ENCODE measurements at regions not wholly inside any gene's neighbourhood (a gene's known extent, or its start where the extent isn't known, plus 50 kb on each side); places are given as distances from the start of the nearest gene placed in this dataset.

DNA sequence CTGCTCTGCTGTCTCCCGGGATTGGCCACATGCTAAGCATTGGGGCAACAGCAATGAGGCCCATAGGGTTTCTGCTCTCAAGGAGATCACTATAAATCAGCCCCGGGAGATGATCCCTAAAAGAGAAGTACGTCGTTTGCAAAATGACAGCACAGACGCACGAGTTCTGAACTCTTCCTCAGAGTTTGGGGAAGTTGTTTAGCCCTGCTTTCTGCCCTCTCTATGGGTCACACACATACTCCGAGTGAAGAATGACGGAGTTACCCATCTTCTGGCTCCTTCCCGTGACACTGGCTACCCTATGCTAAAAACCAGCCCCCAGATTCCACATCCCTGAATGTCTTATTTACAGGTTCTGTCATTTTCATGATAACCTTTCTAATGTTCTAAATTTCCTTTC, 258.0 kb upstream of the PLEKHG7 start:
- Histone ChIP-seq H3K36me3 (no peaks in the 10 kb centered on the region), H3K4me1 (no peaks in the 10 kb centered on the region), H3K27ac (no peak overlapping the region), H3K4me3 (replicated peaks in 1 of 3) (no peak overlapping the region), H3K9me3 (no peaks in the 10 kb centered on the region), H3K27me3 (no peaks in the 10 kb centered on the region)
- DNase-seq: no peak
- no peak for TF ChIP-seq POLR2A (IDR thresholded peaks at IDR 0.05)
- TF ChIP-seq, protein P1, sequence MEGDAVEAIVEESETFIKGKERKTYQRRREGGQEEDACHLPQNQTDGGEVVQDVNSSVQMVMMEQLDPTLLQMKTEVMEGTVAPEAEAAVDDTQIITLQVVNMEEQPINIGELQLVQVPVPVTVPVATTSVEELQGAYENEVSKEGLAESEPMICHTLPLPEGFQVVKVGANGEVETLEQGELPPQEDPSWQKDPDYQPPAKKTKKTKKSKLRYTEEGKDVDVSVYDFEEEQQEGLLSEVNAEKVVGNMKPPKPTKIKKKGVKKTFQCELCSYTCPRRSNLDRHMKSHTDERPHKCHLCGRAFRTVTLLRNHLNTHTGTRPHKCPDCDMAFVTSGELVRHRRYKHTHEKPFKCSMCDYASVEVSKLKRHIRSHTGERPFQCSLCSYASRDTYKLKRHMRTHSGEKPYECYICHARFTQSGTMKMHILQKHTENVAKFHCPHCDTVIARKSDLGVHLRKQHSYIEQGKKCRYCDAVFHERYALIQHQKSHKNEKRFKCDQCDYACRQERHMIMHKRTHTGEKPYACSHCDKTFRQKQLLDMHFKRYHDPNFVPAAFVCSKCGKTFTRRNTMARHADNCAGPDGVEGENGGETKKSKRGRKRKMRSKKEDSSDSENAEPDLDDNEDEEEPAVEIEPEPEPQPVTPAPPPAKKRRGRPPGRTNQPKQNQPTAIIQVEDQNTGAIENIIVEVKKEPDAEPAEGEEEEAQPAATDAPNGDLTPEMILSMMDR (IDR thresholded peaks at IDR 0.05): no peak
- intact Hi-C loops (cut with DNase I): no loop called here
- 94 to 96% methylated on average over 9 of the region's 9 CpGs for WGBS, 2 donors

DNA sequence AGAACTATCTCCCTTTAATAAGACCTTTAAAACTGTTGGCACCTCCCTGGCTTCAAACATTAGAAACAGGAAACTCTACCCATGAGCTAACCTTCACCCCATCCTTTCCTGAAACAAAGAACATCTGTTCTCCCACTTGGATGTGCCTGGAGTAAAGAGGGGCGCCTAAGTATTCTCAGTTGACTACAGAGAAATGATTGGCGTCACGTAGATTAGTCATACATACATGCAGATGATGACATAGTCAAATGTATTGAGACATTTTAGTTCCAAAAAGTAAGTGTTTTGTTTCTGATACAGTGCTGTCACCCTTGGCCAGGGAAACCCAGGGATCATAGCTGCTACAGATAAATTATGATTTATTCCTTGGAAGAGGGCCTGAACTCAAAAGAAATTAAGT, 260.0 kb upstream of the PLEKHG7 start:
- no peak for DNase-seq
- 93% methylated on average over 3 of the region's 3 CpGs for WGBS, 2 donors
- H3K27me3 ChIP-seq: no peaks in the 10 kb centered on the region
- H3K4me1 ChIP-seq: no peaks in the 10 kb centered on the region
- no peak overlapping the region for H3K4me3 ChIP-seq (replicated peaks in 1 of 3)
- H3K9me3 ChIP-seq: no peaks in the 10 kb centered on the region
- intact Hi-C loops (cut with DNase I): no loop called here
- no peaks in the 10 kb centered on the region for H3K36me3 ChIP-seq
- no peak for TF ChIP-seq POLR2A (IDR thresholded peaks at IDR 0.05)
- TF ChIP-seq, protein P1 (IDR thresholded peaks at IDR 0.05): no peak
- H3K27ac ChIP-seq: no peak overlapping the region

DNA sequence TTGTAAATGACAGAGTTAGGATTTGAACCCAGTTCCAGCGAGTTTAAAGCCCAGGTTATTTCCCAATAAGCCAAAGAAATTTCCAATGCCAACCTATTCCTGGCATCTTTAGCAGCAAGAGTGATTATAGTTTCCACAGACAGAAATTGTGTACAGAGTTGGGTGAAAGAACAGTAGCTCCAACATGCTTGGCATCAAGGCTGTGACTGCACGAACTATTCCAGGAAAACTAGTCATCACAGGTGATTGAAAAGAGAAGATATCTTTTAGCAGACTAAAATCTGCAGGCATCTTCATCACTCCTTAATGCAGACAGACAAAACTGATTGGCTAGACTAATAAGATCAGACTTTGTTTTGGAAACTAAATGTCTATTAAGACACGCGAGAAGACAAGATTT, 262.7 kb upstream of the PLEKHG7 start:
- H3K4me3 ChIP-seq (replicated peaks in 1 of 3): no peak overlapping the region
- TF ChIP-seq, protein P1 (IDR thresholded peaks at IDR 0.05): no peak
- H3K27me3 ChIP-seq: no peaks in the 10 kb centered on the region
- DNase-seq: no peak
- no peaks in the 10 kb centered on the region for H3K9me3 ChIP-seq
- H3K36me3 ChIP-seq: no peaks in the 10 kb centered on the region
- intact Hi-C loops (cut with DNase I): no loop called here
- H3K27ac ChIP-seq: no peak overlapping the region
- H3K4me1 ChIP-seq: no peaks in the 10 kb centered on the region
- WGBS, 2 donors: 89 to 93% methylated on average over 4 of the region's 4 CpGs

DNA sequence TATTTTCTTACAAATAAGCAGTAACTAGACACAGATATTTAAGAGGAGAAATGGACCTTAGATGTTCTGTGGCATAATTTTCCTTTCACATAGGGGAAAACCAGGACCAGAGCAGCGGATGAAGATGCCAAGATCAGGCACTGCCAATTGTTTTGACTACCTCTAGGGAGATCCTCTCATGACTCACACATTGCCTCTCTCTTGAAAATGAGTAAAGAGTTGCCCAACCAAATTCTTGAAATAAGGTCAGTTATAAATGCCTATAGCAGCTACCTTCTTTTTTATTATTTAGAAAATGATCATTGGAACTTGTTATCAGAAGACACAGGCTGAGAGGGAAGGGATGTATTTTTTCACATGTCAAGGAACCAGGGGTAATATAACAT, 263.4 kb upstream of the PLEKHG7 start:
- no peak for TF ChIP-seq POLR2A (IDR thresholded peaks at IDR 0.05)
- TF ChIP-seq, protein P1 (IDR thresholded peaks at IDR 0.05): no peak
- H3K4me3 ChIP-seq (replicated peaks in 1 of 3): no peak overlapping the region
- no peaks in the 10 kb centered on the region for H3K9me3 ChIP-seq
- no peaks in the 10 kb centered on the region for H3K27me3 ChIP-seq
- WGBS, 2 donors: 54 to 63% methylated on average over 1 of the region's 1 CpG
- no peak overlapping the region for H3K27ac ChIP-seq
- H3K4me1 ChIP-seq: no peaks in the 10 kb centered on the region
- no peaks in the 10 kb centered on the region for H3K36me3 ChIP-seq
- intact Hi-C loops (cut with DNase I): no loop called here
- no peak for DNase-seq

DNA sequence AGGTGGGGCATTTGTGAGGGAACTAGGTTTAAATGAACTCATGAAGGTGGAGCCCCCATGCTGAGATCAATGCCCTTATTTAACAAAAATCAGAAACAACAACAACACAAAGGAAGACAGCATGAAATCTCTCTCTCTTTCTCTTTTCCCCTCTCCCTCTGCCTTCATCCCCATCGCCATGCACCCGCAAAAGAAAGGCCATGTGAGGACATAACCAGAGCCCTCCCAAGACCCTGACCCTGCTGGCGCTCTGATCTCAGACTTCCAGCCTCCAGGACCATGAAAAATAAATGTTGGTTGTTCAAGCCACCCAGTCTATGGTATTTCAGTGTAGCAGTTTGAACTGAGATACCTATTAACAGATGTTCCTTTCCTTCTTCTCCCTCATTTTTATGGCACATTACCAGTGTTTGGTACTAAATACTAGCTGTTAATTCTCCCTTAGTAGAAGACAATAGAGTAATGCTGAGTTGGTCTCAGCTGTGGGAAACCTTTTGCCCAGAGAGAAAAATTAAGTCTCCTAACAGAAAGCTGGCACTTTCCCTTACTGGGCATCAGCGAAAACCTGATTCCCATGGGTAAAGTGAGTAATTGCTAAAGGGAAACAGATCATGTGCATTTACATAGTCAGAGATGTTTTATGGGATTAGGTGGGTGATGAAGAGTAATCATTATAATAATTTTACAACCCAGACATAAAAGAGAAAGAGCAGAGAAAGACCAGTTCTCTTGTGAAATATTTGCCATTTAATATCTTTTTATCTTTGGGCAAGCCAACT, 264.0 kb upstream of the PLEKHG7 start:
- H3K27ac ChIP-seq: no peak overlapping the region
- WGBS, 2 donors: 88 to 93% methylated on average over 4 of the region's 4 CpGs
- TF ChIP-seq, protein P1 (IDR thresholded peaks at IDR 0.05): no peak
- TF ChIP-seq POLR2A (IDR thresholded peaks at IDR 0.05): no peak

More for the DNA sequence above, 264.0 kb upstream of the PLEKHG7 start:
- no peak for DNase-seq
- intact Hi-C loops (cut with DNase I): no loop called here
- Histone ChIP-seq H3K36me3 (no peaks in the 10 kb centered on the region), H3K27me3 (no peaks in the 10 kb centered on the region), H3K4me1 (no peaks in the 10 kb centered on the region), H3K4me3 (replicated peaks in 1 of 3) (no peak overlapping the region), H3K9me3 (no peaks in the 10 kb centered on the region)

All from thyroid gland (tissue), 4 donors.